Body of pancreas (tissue), 4 donors: ENCODE measurements at regions not wholly inside any gene's neighbourhood (a gene's known extent, or its start where the extent isn't known, plus 50 kb on each side); places are given as distances from the start of the nearest gene placed in this dataset.

Experiments used
- ATAC-seq: fragments of 150-250 bp; one replicate; pipeline ENCODE4 v1.9.1; 2016
- DNase-seq, 4 donors: peaks; one replicate each; pipeline ENCODE4 v3.0.0-alpha.2; 2019
- H3K27ac ChIP-seq, 4 donors: fragments of 200-600 bp; sonication (generic); 1 replicate in 3 of 4; 2 replicates in 1 of 4; pipeline versions ENCODE4 v1.5.1 to v1.6.1; 2016 to 2019; ENCODE audit warnings: mild to moderate bottlenecking in 1 of 4, mixed read lengths in 1 of 4, moderate library complexity in 1 of 4
- H3K27me3 ChIP-seq, 2 donors: fragments of 200-600 bp; sonication (generic); one replicate each; pipeline ENCODE4 v1.6.0; 2016; ENCODE audit warnings: mild to moderate bottlenecking in 1 of 2
- H3K36me3 ChIP-seq, 2 donors: fragments of 200-600 bp; sonication (generic); replicated peaks in 1 of 2; 2 replicates each; pipeline ENCODE4 v1.5.1; 2016; ENCODE audit warnings: low read depth in 2 of 2; ENCODE audit not compliant: insufficient read depth in 1 of 2
- H3K4me1 ChIP-seq: fragments of 200-600 bp; sonication (generic); one replicate; pipeline ENCODE4 v1.6.0; 2016
- H3K4me3 ChIP-seq, 2 donors: fragments of 200-600 bp; sonication (generic); 1 replicate in 1 of 2; 2 replicates in 1 of 2; pipeline ENCODE4 v1.5.1; 2016 to 2019
- H3K9me3 ChIP-seq, 3 donors: fragments of 200-600 bp; sonication (generic); 1 replicate in 2 of 3; 2 replicates in 1 of 3; pipeline ENCODE4 v1.5.1; 2016
- CTCF ChIP-seq, 7 experiments: fragments of 450-650 bp in 4 of 7; fragments of 200-600 bp in 3 of 7; sonication (generic) in 3 of 7; IDR thresholded peaks; one replicate each; pipeline ENCODE4 v1.5.1; 2016 to 2019; ENCODE audit warnings: antibody characterized with exemption in 7 of 7
- POLR2A ChIP-seq, 3 donors: fragments of 450-650 bp; IDR thresholded peaks; one replicate each; pipeline ENCODE4 v1.6.1; 2016; ENCODE audit warnings: antibody characterized with exemption in 3 of 3, mild to moderate bottlenecking in 2 of 3
- WGBS, 2 donors: methylation state at CpG; one replicate each; pipeline ENCODE4 v1.1.5; 2017; 5-methylcytosine and 5-hydroxymethylcytosine counted together
- intact Hi-C: fragments of 100-400 bp; cut with DNase I; formaldehyde crosslinking; loops from one replicate; pipeline ENCODE4 v1.15.1; 2023

- Histone ChIP-seq H3K36me3 (no peaks in the 10 kb centered on the region), H3K9me3 (no peaks in the 10 kb centered on the region), H3K27ac (peak overlapping the region in 1 of 4 donors; percentile 62), H3K4me3 (no peak overlapping the region), H3K27me3 (no peaks in the 10 kb centered on the region), H3K4me1 (peaks cover 7% of the 10 kb centered on the region)
- no peak for ATAC-seq
- WGBS, 2 donors: 76 to 79% methylated on average over 4 of the region's 4 CpGs
- intact Hi-C loops: no loop called here
- TF ChIP-seq POLR2A (IDR thresholded peaks at IDR 0.05) (no peak), CTCF (IDR thresholded peaks at IDR 0.05) (no peak)
- no peak for DNase-seq
These were observed 65.4 kb upstream of the ZC3H12C start for GRCh38 chr11:110027627-110028371.

GRCh38 chr11:110028921-110029320, 64.3 kb upstream of the ZC3H12C start:
- Histone ChIP-seq H3K27me3 (no peaks in the 10 kb centered on the region), H3K27ac (no peak overlapping the region), H3K4me1 (peaks cover 7% of the 10 kb centered on the region), H3K4me3 (no peak overlapping the region), H3K9me3 (no peaks in the 10 kb centered on the region), H3K36me3 (no peaks in the 10 kb centered on the region)
- DNase-seq: no peak
- 82 to 88% methylated on average over 2 of the region's 2 CpGs for WGBS, 2 donors
- intact Hi-C loops: no loop called here
- no peak for ATAC-seq
- TF ChIP-seq CTCF (IDR thresholded peaks at IDR 0.05): no peak
- TF ChIP-seq POLR2A (IDR thresholded peaks at IDR 0.05): no peak

GRCh38 chr11:110029714-110030113, 63.5 kb upstream of the ZC3H12C start:
- no peak for ATAC-seq
- no peaks in the 10 kb centered on the region for H3K36me3 ChIP-seq
- no peaks in the 10 kb centered on the region for H3K9me3 ChIP-seq
- no peaks in the 10 kb centered on the region for H3K27me3 ChIP-seq
- H3K27ac ChIP-seq: no peak overlapping the region
- WGBS, 2 donors: 77% methylated on average over 6 of the region's 6 CpGs
- intact Hi-C loops: no loop called here
- no peak for TF ChIP-seq POLR2A (IDR thresholded peaks at IDR 0.05)
- no peak for TF ChIP-seq CTCF (IDR thresholded peaks at IDR 0.05)
- no peak for DNase-seq
- H3K4me1 ChIP-seq: peaks cover 7% of the 10 kb centered on the region
- H3K4me3 ChIP-seq: no peak overlapping the region

GRCh38 chr11:110031171-110031570, 62.0 kb upstream of the ZC3H12C start:
- no peak overlapping the region for H3K27ac ChIP-seq
- intact Hi-C loops: no loop called here
- no peaks in the 10 kb centered on the region for H3K36me3 ChIP-seq
- DNase-seq (no peak), ATAC-seq (no peak)
- no peak overlapping the region for H3K4me3 ChIP-seq
- WGBS, 2 donors: 55 to 79% methylated on average over 2 of the region's 2 CpGs
- no peaks in the 10 kb centered on the region for H3K9me3 ChIP-seq
- H3K27me3 ChIP-seq: no peaks in the 10 kb centered on the region
- TF ChIP-seq CTCF (IDR thresholded peaks at IDR 0.05): no peak
- TF ChIP-seq POLR2A (IDR thresholded peaks at IDR 0.05): no peak
- peaks cover 7% of the 10 kb centered on the region for H3K4me1 ChIP-seq

GRCh38 chr11:110032259-110032658, 60.9 kb upstream of the ZC3H12C start:
- H3K27ac ChIP-seq: no peak overlapping the region
- no peak overlapping the region for H3K4me3 ChIP-seq
- H3K36me3 ChIP-seq: no peaks in the 10 kb centered on the region
- ATAC-seq (no peak), DNase-seq (no peak)
- TF ChIP-seq POLR2A (IDR thresholded peaks at IDR 0.05): no peak
- TF ChIP-seq CTCF (IDR thresholded peaks at IDR 0.05): no peak
- intact Hi-C loops: no loop called here
- no peaks in the 10 kb centered on the region for H3K9me3 ChIP-seq
- no peaks in the 10 kb centered on the region for H3K27me3 ChIP-seq
- 67 to 75% methylated on average over 5 of the region's 5 CpGs for WGBS, 2 donors
- H3K4me1 ChIP-seq: no peaks in the 10 kb centered on the region
